H9 (cell line): ENCODE measurements at regions not wholly inside any gene's neighbourhood (a gene's known extent, or its start where the extent isn't known, plus 50 kb on each side); places are given as distances from the start of the nearest gene placed in this dataset.
"Not testable (repeated sequence)": the region's sequence is repeated elsewhere in the genome, so short reads cannot be mapped to it uniquely, and the experiment has no call there.

Experiments used
- DNase-seq: peaks from one replicate; pipeline ENCODE4 v3.0.0-alpha.2; 2017
- H2AFZ ChIP-seq: one replicate; pipeline ENCODE4 v1.6.1; 2013; ENCODE audit warnings: mild to moderate bottlenecking, low read length, control low read depth, moderate library complexity
- H2AK5ac ChIP-seq: 2 replicates; pipeline ENCODE4 v1.6.1; 2013; ENCODE audit warnings: low read length, control low read depth, mixed read lengths; ENCODE audit not compliant: insufficient read length
- H2BK120ac ChIP-seq: one replicate; pipeline ENCODE4 v1.6.1; 2013; ENCODE audit warnings: low read depth, mild to moderate bottlenecking, low read length, control low read depth, inconsistent platforms; ENCODE audit not compliant: poor library complexity, severe bottlenecking
- H2BK12ac ChIP-seq: 2 replicates; pipeline ENCODE4 v1.6.1; 2013; ENCODE audit warnings: low read length, control low read depth, mixed read lengths, low read depth; ENCODE audit not compliant: insufficient read length
- H2BK15ac ChIP-seq: 2 replicates; pipeline ENCODE4 v1.6.1; 2013; ENCODE audit warnings: low read depth, low read length, control low read depth
- H2BK20ac ChIP-seq: one replicate; pipeline ENCODE4 v1.6.1; 2013; ENCODE audit warnings: low read depth, mild to moderate bottlenecking, low read length, control low read depth, inconsistent platforms; ENCODE audit not compliant: poor library complexity, severe bottlenecking
- H2BK5ac ChIP-seq: 2 replicates; pipeline ENCODE4 v1.6.1; 2013; ENCODE audit warnings: low read length, control low read depth, mixed read lengths; ENCODE audit not compliant: insufficient read length
- H3K14ac ChIP-seq: 2 replicates; pipeline ENCODE4 v1.6.1; 2013; ENCODE audit warnings: low read length, control low read depth; ENCODE audit not compliant: insufficient read depth
- H3K18ac ChIP-seq: 2 replicates; pipeline ENCODE4 v1.6.1; 2013; ENCODE audit warnings: low read depth, mild to moderate bottlenecking, mixed read lengths, low read length, control low read depth; ENCODE audit not compliant: insufficient read length
- H3K23ac ChIP-seq: 2 replicates; pipeline ENCODE4 v1.6.1; 2013; ENCODE audit warnings: low read length, control low read depth, mixed read lengths, low read depth; ENCODE audit not compliant: insufficient read length
- H3K23me2 ChIP-seq: 2 replicates; pipeline ENCODE4 v1.6.1; 2013; ENCODE audit warnings: low read depth, mild to moderate bottlenecking, mixed read lengths, low read length, control low read depth; ENCODE audit not compliant: insufficient read length, poor library complexity, severe bottlenecking
- H3K27ac ChIP-seq: 2 replicates; pipeline ENCODE4 v1.5.1; 2013; ENCODE audit warnings: low read length, control low read depth, mixed read lengths, low read depth; ENCODE audit not compliant: insufficient read length
- H3K27me3 ChIP-seq: 2 replicates; pipeline ENCODE4 v1.6.1; 2013; ENCODE audit warnings: low read length, control low read depth, inconsistent platforms; ENCODE audit not compliant: insufficient read depth
- H3K4ac ChIP-seq: 2 replicates; pipeline ENCODE4 v1.6.1; 2013; ENCODE audit warnings: low read depth, mild to moderate bottlenecking, control low read depth, inconsistent platforms, low read length, moderate library complexity
- H3K4me1 ChIP-seq: 2 replicates; pipeline ENCODE4 v1.6.1; 2013; ENCODE audit warnings: low read length, control low read depth, inconsistent platforms; ENCODE audit not compliant: insufficient read depth
- H3K4me2 ChIP-seq: 2 replicates; pipeline ENCODE4 v1.6.1; 2013; ENCODE audit warnings: low read length, control low read depth, mixed read lengths; ENCODE audit not compliant: insufficient read length, insufficient read depth
- H3K56ac ChIP-seq: 2 replicates; pipeline ENCODE4 v1.6.1; 2013; ENCODE audit warnings: low read depth, mild to moderate bottlenecking, mixed read lengths, low read length, control low read depth; ENCODE audit not compliant: insufficient read length
- H3K79me1 ChIP-seq: 2 replicates; pipeline ENCODE4 v1.6.1; 2013; ENCODE audit warnings: low read depth, mild to moderate bottlenecking, moderate library complexity, low read length, control low read depth, inconsistent platforms; ENCODE audit not compliant: insufficient read depth, poor library complexity, severe bottlenecking
- H3K79me2 ChIP-seq: 2 replicates; pipeline ENCODE4 v1.6.1; 2013; ENCODE audit warnings: low read length, control low read depth, inconsistent platforms; ENCODE audit not compliant: insufficient read depth
- H3K9ac ChIP-seq: 2 replicates; pipeline ENCODE4 v1.6.1; 2013; ENCODE audit warnings: low read length, control low read depth, mixed read lengths; ENCODE audit not compliant: insufficient read length; ENCODE audit errors: extremely low read depth
- H3K9me3 ChIP-seq: one replicate; pipeline ENCODE4 v1.6.1; 2013; ENCODE audit warnings: low read depth, low read length, inconsistent platforms; ENCODE audit not compliant: control insufficient read depth
- H3T11ph ChIP-seq: one replicate; pipeline ENCODE4 v1.6.1; 2013; ENCODE audit warnings: mild to moderate bottlenecking, low read length, control low read depth, inconsistent platforms
- H4K20me1 ChIP-seq: one replicate; pipeline ENCODE4 v1.6.1; 2013; ENCODE audit not compliant: control insufficient read depth, insufficient read length, insufficient read depth
- H4K5ac ChIP-seq: 2 replicates; pipeline ENCODE4 v1.6.1; 2013; ENCODE audit warnings: low read depth, mild to moderate bottlenecking, mixed read lengths, low read length, control low read depth; ENCODE audit not compliant: insufficient read length
- H4K8ac ChIP-seq: replicated peaks from 2 replicates; pipeline ENCODE4 v1.6.1; 2013; ENCODE audit warnings: low read length, control low read depth, mixed read lengths, low read depth; ENCODE audit not compliant: insufficient read length
- H4K91ac ChIP-seq: 2 replicates; pipeline ENCODE4 v1.6.1; 2013; ENCODE audit warnings: low read depth, mild to moderate bottlenecking, moderate library complexity, mixed read lengths, low read length, control low read depth; ENCODE audit not compliant: insufficient read length
- H3K27ac Mint-ChIP-seq, 3 experiments: 2 replicates in 2 of 3; 3 replicates in 1 of 3; pipeline ENCODE4 v1.8.0; 2020 to 2021; ENCODE audit warnings: mixed read lengths in 3 of 3, mild to moderate bottlenecking in 1 of 3, moderate library complexity in 1 of 3
- H3K27me3 Mint-ChIP-seq: 2 replicates; pipeline ENCODE4 v1.8.0; 2021; ENCODE audit warnings: low read depth, mild to moderate bottlenecking, moderate library complexity, mixed read lengths
- H3K36me3 Mint-ChIP-seq, 3 experiments: 2 replicates in 2 of 3; 3 replicates in 1 of 3; pipeline ENCODE4 v1.8.0; 2020 to 2021; ENCODE audit warnings: low read depth in 3 of 3, mixed read lengths in 3 of 3; ENCODE audit not compliant: insufficient read depth in 1 of 3
- H3K4me1 Mint-ChIP-seq, 2 experiments: 2 replicates each; pipeline ENCODE4 v1.8.0; 2020; ENCODE audit warnings: mixed read lengths in 2 of 2
- H3K4me3 Mint-ChIP-seq, 2 experiments: 2 replicates in 1 of 2; 3 replicates in 1 of 2; pipeline ENCODE4 v1.8.0; 2020 to 2021; ENCODE audit warnings: mild to moderate bottlenecking in 2 of 2, mixed read lengths in 2 of 2, moderate library complexity in 1 of 2
- H3K9me3 Mint-ChIP-seq, 2 experiments: 2 replicates in 1 of 2; 3 replicates in 1 of 2; pipeline ENCODE4 v1.8.0; 2020; ENCODE audit warnings: mild to moderate bottlenecking in 2 of 2, mixed read lengths in 2 of 2, moderate library complexity in 1 of 2
- WGBS: extraction: QIAGEN DNeasy Blood & Tissue Kit; methylation state at CpG from one replicate; pipeline ENCODE4 v1.1.7; 2013; ENCODE audit warnings: missing lambda C conversion rate, low lambda C conversion rate, mixed read lengths; ENCODE audit not compliant: insufficient read length; ENCODE audit errors: extremely low coverage; 5-methylcytosine and 5-hydroxymethylcytosine counted together
- TF ChIP-seq, protein P1 (sequence below): fragments of 200-600 bp; sonication (generic); conservative IDR thresholded peaks from 3 replicates; pipeline ENCODE4 v1.8.0; 2021; ENCODE audit warnings: antibody characterized with exemption, mild to moderate bottlenecking

DNA sequence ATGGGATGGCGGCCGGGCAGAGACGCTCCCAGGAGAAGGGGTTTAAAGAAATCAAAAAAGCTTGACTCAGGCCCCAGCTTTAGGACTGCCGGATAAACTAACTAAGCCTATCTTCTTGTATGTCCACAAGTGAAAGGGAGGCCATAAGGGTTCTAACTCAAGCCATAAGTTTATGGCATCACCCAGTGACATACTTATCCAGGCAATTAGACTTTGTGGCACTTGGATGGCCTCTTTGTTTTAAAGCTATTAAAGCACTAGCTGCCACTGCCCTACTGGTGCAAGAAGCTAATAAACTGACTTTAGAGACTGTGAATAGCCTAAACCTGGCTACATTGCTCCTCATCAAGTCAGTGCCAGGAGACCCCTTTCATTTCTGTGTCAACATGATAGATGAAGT lies 102.0 kb downstream of the ZNF429 start:
- no peak overlapping the region for H2BK120ac ChIP-seq
- H3T11ph ChIP-seq = no peak overlapping the region
- Mint-ChIP-seq H3K4me3 (no peak overlapping the region), H3K9me3 (peaks cover 63 to 71% of the 10 kb centered on the region in 2 experiments), H3K4me1 (peaks cover 26 to 39% of the 10 kb centered on the region in 2 experiments), H3K27ac (no peak overlapping the region), H3K27me3 (peaks cover 25% of the 10 kb centered on the region), H3K36me3 (peaks cover 0 to 4% (median 3%) of the 10 kb centered on the region in 3 experiments; a peak in 4 of 7 replicates)
- WGBS = no CpG with 5 or more reads among the region's 4 CpGs
- H3K27me3 ChIP-seq = no peaks in the 10 kb centered on the region
- DNase-seq = no peak
- no peak overlapping the region for H2BK5ac ChIP-seq
- no peak overlapping the region for H4K8ac ChIP-seq
- no peak overlapping the region for H3K56ac ChIP-seq
- TF ChIP-seq, protein P1, sequence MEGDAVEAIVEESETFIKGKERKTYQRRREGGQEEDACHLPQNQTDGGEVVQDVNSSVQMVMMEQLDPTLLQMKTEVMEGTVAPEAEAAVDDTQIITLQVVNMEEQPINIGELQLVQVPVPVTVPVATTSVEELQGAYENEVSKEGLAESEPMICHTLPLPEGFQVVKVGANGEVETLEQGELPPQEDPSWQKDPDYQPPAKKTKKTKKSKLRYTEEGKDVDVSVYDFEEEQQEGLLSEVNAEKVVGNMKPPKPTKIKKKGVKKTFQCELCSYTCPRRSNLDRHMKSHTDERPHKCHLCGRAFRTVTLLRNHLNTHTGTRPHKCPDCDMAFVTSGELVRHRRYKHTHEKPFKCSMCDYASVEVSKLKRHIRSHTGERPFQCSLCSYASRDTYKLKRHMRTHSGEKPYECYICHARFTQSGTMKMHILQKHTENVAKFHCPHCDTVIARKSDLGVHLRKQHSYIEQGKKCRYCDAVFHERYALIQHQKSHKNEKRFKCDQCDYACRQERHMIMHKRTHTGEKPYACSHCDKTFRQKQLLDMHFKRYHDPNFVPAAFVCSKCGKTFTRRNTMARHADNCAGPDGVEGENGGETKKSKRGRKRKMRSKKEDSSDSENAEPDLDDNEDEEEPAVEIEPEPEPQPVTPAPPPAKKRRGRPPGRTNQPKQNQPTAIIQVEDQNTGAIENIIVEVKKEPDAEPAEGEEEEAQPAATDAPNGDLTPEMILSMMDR = no peak
- H3K23me2 ChIP-seq = no peaks in the 10 kb centered on the region
- no peak overlapping the region for H3K14ac ChIP-seq
- no peak overlapping the region for H3K18ac ChIP-seq
- H3K4me2 ChIP-seq = no peak overlapping the region
- no peak overlapping the region for H3K4ac ChIP-seq
- no peak overlapping the region for H4K5ac ChIP-seq
- H2AFZ ChIP-seq = no peak overlapping the region
- no peak overlapping the region for H2AK5ac ChIP-seq
- H3K27ac ChIP-seq = no peak overlapping the region
- no peak overlapping the region for H2BK12ac ChIP-seq
- H3K9me3 ChIP-seq = peaks cover 21% of the 10 kb centered on the region
- no peak overlapping the region for H3K9ac ChIP-seq
- no peak overlapping the region for H4K91ac ChIP-seq
- H2BK20ac ChIP-seq = no peak overlapping the region
- H3K23ac ChIP-seq = no peak overlapping the region
- no peaks in the 10 kb centered on the region for H4K20me1 ChIP-seq
- no peaks in the 10 kb centered on the region for H3K79me1 ChIP-seq
- H2BK15ac ChIP-seq = no peak overlapping the region
- no peaks in the 10 kb centered on the region for H3K79me2 ChIP-seq
- no peaks in the 10 kb centered on the region for H3K4me1 ChIP-seq

DNA sequence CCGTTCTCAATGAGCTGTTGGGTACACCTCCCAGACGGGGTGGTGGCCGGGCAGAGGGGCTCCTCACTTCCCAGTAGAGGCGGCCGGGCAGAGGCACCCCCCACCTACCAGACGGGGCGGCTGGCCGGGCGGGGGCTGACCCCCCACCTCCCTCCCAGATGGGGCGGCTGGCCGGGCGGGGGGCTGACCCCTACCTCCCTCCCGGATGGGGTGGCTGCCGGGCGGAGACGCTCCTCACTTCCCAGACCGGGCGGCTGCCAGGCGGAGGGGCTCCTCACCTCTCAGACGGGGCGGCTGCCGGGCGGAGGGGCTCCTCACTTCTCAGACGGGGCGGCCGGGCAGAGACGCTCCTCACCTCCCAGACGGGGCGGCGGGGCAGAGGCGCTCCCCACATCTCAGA lies 101.6 kb downstream of the ZNF429 start:
- H3K9me3 Mint-ChIP-seq = peaks cover 62 to 71% of the 10 kb centered on the region in 2 experiments
- not testable (repeated sequence) for H3K4me1 ChIP-seq

More for the DNA sequence above, 101.6 kb downstream of the ZNF429 start:
- H2AFZ ChIP-seq, H4K91ac ChIP-seq, H3T11ph ChIP-seq, H3K14ac ChIP-seq, H4K5ac ChIP-seq, H4K20me1 ChIP-seq, DNase-seq, H3K4me2 ChIP-seq, H3K4ac ChIP-seq, H3K79me2 ChIP-seq, H3K18ac ChIP-seq, H3K27ac Mint-ChIP-seq, H3K79me1 ChIP-seq, H2BK5ac ChIP-seq, H2BK120ac ChIP-seq, H2AK5ac ChIP-seq, H2BK15ac ChIP-seq, H3K23me2 ChIP-seq, H3K9ac ChIP-seq, H3K23ac ChIP-seq, H4K8ac ChIP-seq, H3K36me3 Mint-ChIP-seq, H3K56ac ChIP-seq, H3K27ac ChIP-seq, H3K4me3 Mint-ChIP-seq, H3K27me3 ChIP-seq, H2BK20ac ChIP-seq, H2BK12ac ChIP-seq: not testable (repeated sequence)
- no CpG with 5 or more reads among the region's 31 CpGs for WGBS
- peaks cover 26 to 43% of the 10 kb centered on the region in 2 experiments for H3K4me1 Mint-ChIP-seq
- peaks cover 22% of the 10 kb centered on the region for H3K27me3 Mint-ChIP-seq
- peaks cover 20% of the 10 kb centered on the region for H3K9me3 ChIP-seq
